ENCODE measurements at regions not wholly inside any gene's neighbourhood (a gene's known extent, or its start where the extent isn't known, plus 50 kb on each side); places are given as distances from the start of the nearest gene placed in this dataset.
"Not testable (repeated sequence)": the region's sequence is repeated elsewhere in the genome, so short reads cannot be mapped to it uniquely, and the experiment has no call there.

DNA sequence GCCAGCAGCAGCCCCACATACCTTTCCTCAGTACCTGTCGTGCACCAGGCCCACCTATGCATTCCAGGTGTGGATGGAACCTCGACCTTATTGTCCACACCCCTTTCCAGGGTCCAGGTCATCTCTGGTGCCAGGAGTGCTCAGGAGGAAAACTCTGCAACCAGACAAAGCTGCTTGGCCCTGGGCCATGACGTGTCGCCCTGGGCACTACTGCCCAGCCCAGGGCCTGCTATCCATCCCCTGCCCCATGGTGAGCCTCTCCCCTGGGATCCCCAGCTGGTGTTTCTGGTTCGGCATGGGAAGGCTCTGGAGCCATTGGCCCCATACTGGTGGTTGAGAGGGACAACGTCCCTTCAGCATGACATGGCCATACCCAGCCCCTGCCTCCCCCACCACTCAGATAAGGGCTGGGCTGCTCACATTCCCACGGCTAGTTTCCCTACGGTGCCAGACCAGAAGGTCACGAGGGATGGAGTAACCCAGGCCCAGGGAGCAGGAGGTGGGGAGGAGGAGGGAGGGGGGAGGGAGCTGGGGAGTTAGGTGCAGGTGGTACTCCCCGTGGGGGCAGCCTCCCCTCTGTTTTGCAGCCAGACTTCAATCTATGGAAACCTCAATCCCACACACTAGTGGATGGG, 123.2 kb upstream of the MTLN start:
- not testable (repeated sequence) for DNase-seq (ENCODE audit: low spot score)

DNA sequence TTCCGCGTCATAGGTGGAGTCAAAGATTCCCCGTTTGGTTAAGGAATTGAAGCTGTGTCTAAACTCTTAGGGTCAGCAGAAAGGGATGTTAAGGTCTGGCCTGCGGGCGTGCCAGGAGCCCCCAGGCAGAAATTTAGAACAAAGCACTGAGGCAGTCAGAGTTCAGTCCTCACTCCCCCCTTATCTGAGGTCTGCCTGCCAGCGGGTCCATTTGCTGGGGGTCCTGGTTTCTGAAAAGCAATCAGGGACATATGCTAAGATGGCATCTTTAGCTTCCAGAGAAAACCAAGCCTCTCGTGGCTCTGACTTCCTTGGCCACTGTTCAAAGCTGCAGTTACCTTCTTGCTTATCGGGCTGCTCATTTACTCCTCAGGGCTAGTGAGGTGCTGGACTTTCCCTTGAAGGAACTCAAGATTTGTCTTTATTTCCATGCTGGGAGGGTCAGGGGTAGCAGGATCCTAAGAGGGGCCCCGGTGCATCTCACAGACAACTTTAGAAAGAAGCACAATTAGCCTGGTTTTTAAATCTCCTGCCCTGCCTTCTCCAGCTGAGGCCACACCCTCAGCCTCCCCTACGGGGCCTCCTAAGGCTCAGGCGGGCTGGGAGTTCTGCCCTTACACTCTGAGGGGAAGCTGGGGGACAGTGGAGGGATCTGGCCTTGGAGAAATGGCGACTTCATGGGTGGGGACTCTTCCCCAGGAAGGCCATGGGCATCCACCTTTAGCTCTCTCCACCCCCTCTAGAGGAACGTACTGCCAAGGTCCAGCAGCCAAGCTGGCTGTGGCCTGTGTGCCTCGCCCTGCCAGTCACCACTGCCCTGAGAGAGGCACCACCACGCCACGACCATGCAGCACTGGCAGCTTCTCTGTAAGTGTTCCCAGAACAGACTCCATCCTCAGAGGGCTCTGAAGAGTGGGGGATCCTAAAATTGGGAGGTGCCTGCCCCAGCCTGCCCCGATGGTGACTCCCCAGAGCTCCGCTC, 121.1 kb upstream of the MTLN start:
- DNase-seq (ENCODE audit: low spot score): not testable (repeated sequence)

DNA sequence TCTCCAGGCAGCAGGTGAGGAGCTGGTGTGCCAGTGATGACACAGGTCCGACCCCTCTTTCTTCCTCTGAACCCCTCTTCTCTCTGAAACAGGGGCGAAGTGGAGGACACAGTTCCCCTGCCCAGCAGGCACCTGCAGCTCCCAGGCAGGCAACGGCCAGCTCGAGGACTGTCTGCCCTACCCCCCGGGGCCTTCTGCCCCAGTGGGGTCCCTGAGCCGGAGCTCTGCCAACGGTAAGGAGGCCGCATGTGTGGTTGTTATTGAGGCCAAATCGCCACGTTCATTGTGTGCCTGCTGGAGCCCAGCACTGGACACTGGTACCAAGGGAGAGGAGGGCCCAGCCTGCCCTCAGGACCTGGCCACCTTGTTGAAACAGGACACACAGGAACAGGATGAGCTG, 119.3 kb upstream of the MTLN start:
- DNase-seq (ENCODE audit: low spot score): not testable (repeated sequence)

DNA sequence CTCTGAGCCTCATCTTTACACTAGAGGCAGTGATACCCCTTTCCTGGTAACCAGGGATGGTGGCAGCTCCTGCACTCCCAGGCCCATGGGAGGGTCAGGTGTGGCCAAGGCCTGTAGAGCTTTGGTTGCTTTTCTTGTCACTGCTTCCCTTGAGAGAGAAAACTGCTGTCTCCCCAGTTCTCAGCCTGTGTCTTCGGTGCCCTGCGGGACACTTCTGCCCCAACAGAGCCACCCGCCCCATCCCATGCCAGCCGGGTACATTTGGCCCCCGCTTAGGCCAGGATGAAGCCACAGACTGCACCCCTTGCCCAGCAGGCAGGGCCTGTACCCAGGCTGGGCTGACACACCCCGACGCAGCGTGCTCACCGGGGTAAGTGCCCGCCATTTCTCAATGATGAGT, 117.4 kb upstream of the MTLN start:
- not testable (repeated sequence) for DNase-seq (ENCODE audit: low spot score)

DNA sequence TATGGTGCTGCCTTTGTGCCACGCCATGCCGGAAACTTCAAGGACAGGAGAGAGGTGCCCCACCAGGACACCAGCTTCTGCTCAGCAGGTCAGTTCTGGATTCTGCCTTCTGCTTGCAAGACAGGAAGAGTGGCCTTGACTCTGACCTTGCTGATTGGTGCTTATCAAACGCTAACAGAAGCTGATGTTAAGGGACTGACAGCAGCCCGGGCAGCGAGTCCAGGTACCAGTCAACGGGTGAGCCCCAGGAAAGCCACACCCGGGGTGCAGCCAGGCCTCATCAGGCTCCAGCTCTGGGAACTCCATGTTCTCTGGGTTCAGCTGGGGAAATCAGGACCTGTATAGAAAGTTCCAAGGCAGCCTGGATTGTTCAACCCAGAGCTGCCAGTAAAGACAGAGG, 116.8 kb upstream of the MTLN start:
- DNase-seq (ENCODE audit: low spot score): not testable (repeated sequence)

DNA sequence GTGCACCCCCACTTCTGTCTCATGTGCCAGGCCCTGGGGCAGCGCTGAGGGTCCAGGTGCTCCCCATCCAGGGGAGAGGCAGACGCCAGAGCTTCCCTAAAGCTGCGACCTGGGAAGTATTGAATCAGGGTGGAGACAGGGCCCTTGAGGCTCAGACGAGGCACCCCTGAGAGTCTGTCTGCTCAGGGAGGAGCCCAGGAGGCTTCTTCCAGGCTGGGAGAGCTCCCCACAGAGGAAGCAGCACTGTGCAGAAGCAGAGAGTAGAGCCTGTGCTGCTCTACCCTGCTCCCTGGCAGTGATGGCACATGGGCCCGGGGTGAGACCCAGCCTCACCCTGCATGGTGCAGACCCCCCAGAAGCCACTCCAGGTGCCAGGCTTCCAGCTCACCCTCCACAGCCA, 116.3 kb upstream of the MTLN start:
- peak; percentile 1 for DNase-seq (ENCODE audit: low spot score)

DNA sequence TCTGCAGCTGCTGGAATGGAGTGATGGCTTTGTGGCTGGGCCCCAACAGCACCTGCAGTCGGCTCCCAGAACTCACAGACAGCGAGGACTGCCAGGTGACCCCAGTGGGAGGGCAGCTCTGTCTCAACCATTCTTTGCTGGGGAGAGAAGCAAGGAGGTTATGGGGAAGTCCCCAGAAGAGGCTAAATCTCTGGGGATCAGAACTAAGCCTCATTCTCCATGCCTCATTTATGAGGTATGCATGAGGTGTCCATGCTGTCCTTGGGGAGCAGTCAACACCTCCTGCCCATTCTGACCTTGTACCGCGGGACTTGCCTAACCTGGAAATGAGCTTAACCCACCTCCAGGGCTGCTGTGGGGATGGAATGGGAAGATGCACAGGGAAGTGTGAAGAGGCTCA, 111.5 kb upstream of the MTLN start:
- DNase-seq (ENCODE audit: low spot score): not testable (repeated sequence)

DNA sequence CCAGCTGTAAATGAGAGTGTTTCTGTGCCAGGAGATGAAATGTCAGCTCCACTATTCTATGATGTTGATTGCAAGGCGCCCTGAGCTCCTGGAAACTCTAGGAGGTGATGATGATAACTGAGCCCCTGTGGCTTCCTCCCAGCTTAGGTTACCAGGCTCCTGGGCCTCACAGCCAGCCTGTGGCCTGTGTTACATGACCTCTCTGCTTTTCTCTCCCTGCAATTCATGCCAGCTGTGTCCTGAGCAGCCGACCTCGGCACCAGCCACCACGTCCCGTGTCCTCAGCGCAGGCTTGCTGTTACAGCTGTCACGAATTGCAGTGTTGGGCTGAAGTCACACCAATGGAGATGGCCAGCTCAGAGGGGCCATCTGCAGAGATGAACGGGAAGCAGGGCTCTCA, 110.2 kb upstream of the MTLN start:
- not testable (repeated sequence) for DNase-seq (ENCODE audit: low spot score)

DNA sequence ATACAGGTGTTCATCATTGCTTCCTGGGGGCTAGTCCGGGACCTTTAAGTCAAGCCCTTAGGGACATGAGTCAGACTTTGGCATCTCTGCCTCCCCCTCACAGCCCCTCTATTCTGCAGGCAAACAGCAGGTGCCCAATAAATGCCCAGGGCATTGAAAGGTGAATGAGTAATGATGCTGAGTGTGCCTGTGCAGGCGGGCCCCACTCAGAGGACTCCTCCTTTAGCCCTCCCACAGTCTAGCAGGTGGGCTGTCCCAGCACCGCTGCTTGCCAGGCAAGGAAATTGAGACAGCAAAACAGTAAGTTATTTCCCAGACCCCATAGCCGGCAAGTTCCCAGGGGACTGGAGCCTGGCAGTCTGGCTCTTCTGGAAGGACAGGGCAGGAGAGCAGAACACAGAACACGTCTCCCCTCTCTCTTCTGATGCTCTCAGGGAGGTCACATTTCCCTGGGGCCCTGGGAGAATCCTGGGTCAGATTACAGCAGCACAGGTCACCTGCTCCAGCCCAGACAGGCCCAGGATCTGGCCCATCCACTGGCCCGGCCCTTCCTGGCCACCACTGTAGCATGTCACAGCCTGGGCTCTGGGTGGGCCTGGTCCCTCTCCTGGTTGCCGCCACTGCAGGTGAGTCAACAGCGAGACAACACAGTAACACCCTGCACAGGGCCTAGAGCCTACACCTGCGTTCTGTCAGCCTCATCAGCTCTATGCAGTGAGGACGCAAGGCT, 108.7 kb upstream of the MTLN start:
- not testable (repeated sequence) for DNase-seq (ENCODE audit: low spot score)

DNA sequence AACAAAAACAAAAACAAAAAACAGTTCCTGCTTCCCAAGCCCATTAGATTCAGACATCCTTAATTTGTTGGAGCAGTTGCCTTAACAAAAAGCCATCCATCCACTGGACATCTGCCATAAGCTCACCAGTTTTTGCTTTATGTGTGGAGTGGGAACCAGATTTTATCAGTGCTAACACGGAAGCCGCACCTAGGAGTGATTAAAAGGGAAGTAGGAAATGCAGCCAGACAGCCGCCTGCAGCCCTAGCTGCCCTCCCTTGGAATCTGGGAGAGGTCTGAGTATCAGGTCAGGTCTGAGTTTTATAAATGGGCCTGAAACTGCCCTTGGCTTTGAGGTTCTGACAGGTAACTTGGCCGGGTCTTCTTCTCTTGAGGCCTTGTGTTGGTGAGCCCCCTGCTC, 106.6 kb upstream of the MTLN start:
- DNase-seq (ENCODE audit: low spot score): not testable (repeated sequence)

DNA sequence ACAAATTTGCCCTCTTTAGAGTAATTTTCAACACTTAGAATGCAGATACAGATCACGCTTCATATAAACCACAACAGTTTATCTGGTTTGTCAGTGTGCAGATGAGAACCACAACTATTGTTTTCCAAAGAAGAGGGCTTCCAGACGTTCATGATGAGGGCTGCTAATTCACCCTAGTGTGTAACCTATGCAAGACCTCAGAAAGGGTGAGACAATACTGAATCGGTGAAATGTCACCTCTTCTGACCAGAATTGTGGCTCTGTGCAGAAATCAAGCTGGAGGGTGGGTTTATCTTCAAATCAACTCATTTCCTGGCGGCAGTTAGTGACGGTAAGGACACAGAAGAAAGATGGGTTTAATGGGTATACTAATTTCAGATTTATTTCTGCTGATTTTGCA, 105.0 kb upstream of the MTLN start:
- not testable (repeated sequence) for DNase-seq (ENCODE audit: low spot score)

DNA sequence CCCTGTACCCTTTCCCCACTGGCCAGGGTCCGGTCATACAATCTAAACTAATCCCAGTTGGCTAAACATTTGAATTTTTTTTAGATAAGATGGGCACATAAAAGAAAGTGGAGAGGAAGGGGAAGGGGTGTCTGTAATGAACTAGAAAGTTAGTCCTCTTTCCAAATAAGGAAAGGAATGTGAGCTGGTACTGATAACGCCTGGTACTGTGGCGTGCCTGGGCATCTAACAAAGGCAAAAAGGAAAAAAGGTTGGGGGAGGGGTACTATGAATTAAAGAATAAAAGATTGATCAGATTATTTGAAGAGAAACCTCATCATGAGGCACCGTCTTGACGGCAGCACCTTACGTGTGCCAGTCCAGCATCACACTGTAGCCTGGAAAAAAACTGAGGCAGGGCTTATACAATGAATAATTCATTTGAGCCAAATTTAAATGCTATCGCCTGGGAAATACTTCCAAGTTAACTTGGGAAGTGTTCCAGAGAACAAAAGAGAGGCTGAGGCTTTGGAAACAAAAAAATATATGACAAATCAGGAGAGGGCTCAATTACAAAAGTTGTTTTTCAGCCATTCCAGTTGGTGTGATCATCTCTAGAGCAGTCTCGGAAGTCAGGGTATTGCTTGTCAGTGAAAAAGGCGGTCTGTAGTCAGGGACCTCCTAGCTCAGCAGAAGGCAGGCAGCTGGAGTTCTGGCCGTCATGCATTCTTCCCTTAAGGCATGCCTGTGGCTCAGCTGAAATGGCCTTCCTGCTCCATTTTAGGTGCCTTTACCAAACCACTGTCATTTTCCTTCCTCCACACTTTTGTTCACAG, 103.9 kb upstream of the MTLN start:
- DNase-seq (ENCODE audit: low spot score): not testable (repeated sequence)

DNA sequence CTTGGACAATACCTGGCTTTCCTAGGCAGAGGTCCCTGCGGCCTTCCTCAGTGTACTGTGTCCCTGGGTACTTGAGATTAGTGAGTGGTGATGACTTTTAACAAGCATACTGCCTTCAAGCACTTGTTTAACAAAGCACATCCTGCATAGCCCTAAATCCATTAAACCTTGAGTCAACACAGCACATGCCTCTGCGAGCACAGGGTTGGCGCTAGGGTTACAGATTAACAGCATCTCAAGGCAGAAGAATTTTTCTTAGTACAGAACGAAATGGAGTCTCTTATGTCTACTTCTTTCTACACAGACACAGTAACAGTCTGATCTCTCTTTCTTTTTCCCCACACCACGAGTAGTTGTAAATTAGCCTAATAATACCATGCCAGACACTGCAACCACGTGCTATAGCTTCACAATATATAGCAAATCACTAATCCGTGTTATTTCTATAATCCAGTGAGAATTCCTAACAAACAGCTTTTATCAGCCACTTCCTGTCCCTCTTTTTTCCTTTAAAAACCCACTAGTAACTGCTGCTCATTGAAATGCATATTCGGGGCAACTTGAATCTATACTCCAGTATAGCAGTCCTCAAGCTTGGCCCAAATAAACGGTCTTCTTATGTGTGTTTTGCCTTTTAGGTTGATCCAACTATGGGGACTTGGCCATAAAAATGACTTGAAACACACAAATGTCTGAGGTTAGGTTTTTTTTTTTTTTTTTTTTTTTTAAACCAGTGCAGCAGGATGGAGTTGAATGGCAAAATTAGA, 102.9 kb upstream of the MTLN start:
- not testable (repeated sequence) for DNase-seq (ENCODE audit: low spot score)

DNA sequence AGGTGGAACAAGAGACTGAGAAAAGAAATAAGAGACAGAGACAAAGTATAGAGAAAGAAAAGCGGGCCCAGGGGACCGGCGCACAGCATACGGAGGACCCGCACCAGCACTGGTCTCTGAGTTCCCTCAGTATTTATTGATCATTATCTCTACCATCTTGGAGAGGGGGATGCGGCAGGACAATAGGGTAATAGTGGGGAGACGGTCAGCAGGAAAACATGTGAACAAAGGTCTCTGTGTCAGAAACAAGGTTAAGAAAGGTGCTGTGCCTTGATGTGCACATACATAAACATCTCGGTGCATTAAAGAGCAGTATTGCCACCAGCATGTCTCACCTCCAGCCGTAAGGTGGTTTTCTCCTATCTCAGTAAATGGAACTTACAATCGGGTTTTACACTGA, 102.1 kb upstream of the MTLN start:
- not testable (repeated sequence) for DNase-seq (ENCODE audit: low spot score)

DNA sequence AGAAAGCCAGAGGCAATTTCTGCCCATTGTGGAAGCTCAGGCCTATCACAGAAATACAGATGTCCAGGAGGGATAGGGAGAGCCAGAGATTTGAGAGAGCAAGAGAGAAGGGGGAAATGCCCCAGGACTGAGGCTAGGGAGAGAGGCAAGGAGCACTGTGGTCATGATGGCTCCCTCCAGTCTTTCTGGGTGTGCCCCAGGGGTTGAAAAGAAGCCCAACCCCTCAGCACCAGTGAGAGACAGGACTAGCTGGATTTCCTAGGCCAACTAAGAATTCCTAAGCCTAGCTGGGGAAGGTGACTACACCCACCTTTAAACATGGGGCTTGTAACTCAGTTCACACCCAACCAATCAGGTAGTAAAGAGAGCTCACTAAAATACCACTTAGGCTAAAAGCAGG, 100.7 kb upstream of the MTLN start:
- not testable (repeated sequence) for DNase-seq (ENCODE audit: low spot score)

DNA sequence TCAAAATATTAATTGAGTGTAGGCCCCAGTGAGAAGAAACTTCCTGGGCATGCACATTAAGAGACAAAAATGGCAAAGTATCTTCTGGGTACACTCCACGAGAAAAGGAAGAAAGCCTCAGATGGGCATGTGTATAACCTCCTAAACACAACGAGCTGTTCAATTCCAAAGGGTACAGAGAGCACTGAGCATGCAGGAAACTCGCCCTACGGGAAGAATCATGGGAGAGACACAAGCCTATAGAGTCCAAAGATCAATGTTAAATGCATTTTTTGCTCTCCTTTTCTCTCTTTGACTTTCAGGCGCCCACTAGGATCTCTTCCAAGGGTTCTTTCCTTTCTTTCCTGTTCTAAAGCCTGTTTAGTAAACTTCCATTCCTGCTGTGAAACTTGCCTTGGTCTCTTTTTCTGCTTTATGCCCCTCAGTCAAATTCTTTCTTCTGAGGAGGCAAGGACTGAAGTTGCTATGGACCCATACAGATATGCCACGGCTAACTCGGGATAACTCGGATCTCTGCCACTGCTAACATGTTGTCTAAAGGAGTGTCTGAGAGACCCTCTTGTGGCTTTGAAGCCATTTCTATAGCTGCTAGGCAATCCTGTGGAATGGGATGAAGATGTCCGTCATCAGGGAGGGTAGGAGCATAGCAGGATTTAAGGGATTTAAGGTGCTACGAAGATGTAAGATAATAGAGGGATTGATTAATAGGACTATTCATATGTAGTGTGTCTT, 99.5 kb upstream of the MTLN start:
- DNase-seq (ENCODE audit: low spot score): not testable (repeated sequence)

DNA sequence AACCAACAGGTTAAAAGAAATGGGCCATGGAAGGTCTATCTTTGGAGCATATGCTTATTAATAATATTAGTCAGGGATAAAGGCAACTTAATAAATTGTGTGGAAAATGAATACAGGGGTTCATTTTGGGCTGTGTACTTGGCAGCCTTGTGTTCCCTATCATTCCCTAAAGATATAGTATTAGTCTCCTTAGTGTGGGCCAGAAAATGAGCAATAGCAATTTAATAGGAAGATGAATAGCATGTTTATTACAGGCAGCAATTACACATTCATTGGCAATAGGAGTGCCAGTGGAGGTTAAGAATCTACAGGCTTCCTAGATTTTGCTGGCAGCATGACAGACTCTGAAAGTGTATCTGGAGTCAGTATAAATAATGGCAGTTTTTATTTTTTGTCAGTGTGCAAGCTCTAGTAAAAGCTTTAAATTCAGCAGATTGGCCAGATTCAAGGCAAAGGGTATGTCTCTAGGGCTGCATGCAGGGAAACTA, 98.7 kb upstream of the MTLN start:
- DNase-seq (ENCODE audit: low spot score): not testable (repeated sequence)

DNA sequence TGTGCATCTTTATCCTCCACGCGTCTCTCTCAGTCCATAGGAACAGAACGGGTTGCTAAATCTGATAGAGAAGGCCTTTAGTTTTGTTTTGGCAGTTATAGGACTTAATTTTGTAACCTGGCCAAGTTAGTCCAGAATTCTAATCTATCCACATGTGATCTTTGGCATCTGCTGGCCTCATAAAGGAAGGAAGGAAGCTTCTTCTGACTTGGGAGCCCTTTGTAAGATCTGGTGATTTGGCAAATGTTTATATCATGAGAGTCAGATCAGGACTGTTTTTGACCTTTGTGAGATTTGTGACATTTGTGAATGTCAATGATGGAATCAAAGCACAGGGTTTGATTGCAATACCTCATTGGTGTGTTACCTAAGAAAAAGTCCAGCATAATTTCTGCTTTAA, 96.4 kb upstream of the MTLN start:
- not testable (repeated sequence) for DNase-seq (ENCODE audit: low spot score)

DNA sequence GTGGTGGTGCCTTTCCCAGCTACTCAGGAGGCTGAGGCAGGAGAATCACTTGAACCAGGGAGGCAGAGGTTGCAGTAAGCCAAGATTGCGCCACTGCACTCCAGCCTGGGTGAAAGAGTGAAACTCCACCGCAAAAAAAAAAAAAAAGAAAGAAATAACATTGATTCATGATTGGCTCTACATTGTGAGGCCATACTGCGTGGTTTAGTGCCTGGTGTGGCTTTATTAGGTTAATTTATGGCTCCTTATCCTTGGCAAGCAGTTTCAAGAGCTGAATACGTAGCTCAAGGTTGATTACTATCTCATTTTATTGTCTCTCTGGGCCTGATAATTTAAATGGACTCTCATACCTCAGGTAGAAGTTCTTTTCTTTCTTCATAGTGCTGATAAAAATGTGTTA, 80.5 kb upstream of the MTLN start:
- not testable (repeated sequence) for DNase-seq (ENCODE audit: low spot score)
